Erythroblast (primary cell): ENCODE measurements at regions not wholly inside any gene's neighbourhood (a gene's known extent, or its start where the extent isn't known, plus 50 kb on each side); places are given as distances from the start of the nearest gene placed in this dataset.

Source experiments
- DNase-seq, 2 experiments: peaks; one replicate each; lab custom pipeline; 2025; lab: John Stamatoyannopoulos, UW
- GATA1 ChIP-seq: IDR thresholded peaks from 2 replicates; pipeline ENCODE4 v1.6.1; 2011; ENCODE audit warnings: low read depth, mild to moderate bottlenecking, control low read depth, low read length, moderate library complexity
- POLR2A ChIP-seq: IDR thresholded peaks from 2 replicates; pipeline ENCODE4 v1.6.1; 2011; ENCODE audit warnings: mild to moderate bottlenecking, low read length

- DNase-seq = no peak
- TF ChIP-seq GATA1 (no peak), POLR2A (no peak)
These were observed 168.2 kb upstream of the KCNMB2 start for GRCh38 chr3:178367817-178368617.

GRCh38 chr3:178369006-178369405, 167.2 kb upstream of the KCNMB2 start:
- TF ChIP-seq GATA1 (no peak), POLR2A (no peak)
- DNase-seq = no peak

- no peak for DNase-seq
- TF ChIP-seq POLR2A = no peak
- no peak for TF ChIP-seq GATA1
These were observed 166.4 kb upstream of the KCNMB2 start for GRCh38 chr3:178369811-178370210.

- no peak for DNase-seq
- TF ChIP-seq GATA1 (no peak), POLR2A (no peak)
These were observed 165.8 kb upstream of the KCNMB2 start for GRCh38 chr3:178370387-178370786.

GRCh38 chr3:178381555-178381954, 154.7 kb upstream of the KCNMB2 start:
- DNase-seq = no peak
- TF ChIP-seq GATA1 (no peak), POLR2A (no peak)

- no peak for DNase-seq
- TF ChIP-seq GATA1 = no peak
- TF ChIP-seq POLR2A = no peak
These were observed 154.2 kb upstream of the KCNMB2 start for GRCh38 chr3:178381971-178382448.

- no peak for TF ChIP-seq GATA1
- TF ChIP-seq POLR2A = no peak
- no peak for DNase-seq
These were observed 153.7 kb upstream of the KCNMB2 start for GRCh38 chr3:178382449-178383061.

- TF ChIP-seq POLR2A (no peak), GATA1 (no peak)
- DNase-seq = no peak
These were observed 151.7 kb upstream of the KCNMB2 start for GRCh38 chr3:178384321-178385230.

GRCh38 chr3:178385280-178385952, 150.8 kb upstream of the KCNMB2 start:
- peak; percentile 21 to 49 for DNase-seq
- TF ChIP-seq GATA1 = no peak
- TF ChIP-seq POLR2A = no peak

- no peak for DNase-seq
- TF ChIP-seq GATA1 = no peak
- TF ChIP-seq POLR2A = no peak
These were observed 149.8 kb upstream of the KCNMB2 start for GRCh38 chr3:178386401-178386800.

GRCh38 chr3:178386880-178387279, 149.4 kb upstream of the KCNMB2 start:
- DNase-seq = no peak
- TF ChIP-seq POLR2A (no peak), GATA1 (no peak)

- no peak for DNase-seq
- TF ChIP-seq GATA1 (no peak), POLR2A (no peak)
These were observed 147.8 kb upstream of the KCNMB2 start for GRCh38 chr3:178388473-178388872.

- DNase-seq = no peak
- TF ChIP-seq POLR2A = no peak
- no peak for TF ChIP-seq GATA1
These were observed 147.0 kb upstream of the KCNMB2 start for GRCh38 chr3:178389258-178389657.
